Heart left ventricle (tissue), 13 donors: ENCODE measurements at regions not wholly inside any gene's neighbourhood (a gene's known extent, or its start where the extent isn't known, plus 50 kb on each side); places are given as distances from the start of the nearest gene placed in this dataset.

Source experiments
- POLR2A ChIP-seq, 2 donors: fragments of 450-650 bp; IDR thresholded peaks; one replicate each; pipeline ENCODE4 v1.6.1; 2017; ENCODE audit warnings: antibody characterized with exemption in 2 of 2, mild to moderate bottlenecking in 2 of 2, moderate library complexity in 2 of 2
- TF ChIP-seq, protein P1 (sequence below), 12 donors: fragments of 200-600 bp; sonication (generic) in 4 of 12; IDR thresholded peaks; one replicate each; pipeline versions ENCODE4 v1.5.0 to v1.8.0; 2018 to 2022; ENCODE audit warnings: antibody characterized with exemption in 12 of 12, mild to moderate bottlenecking in 5 of 12
- donor health status: ischemic (EF 13 %, LVEDD 7.1; RV severe dilation, severe dysfunction).
- donor health status: DM: no; HTN: yes; CAD: no.
- donor health status: DM: no; HTN: no; CAD: no.
- donor health status: ischemic (EF 25% LVEDD 6.9; RV normal size, moderate dysfunction).
- donor health status: ischemic (EF 25% LVEDD 5.7; RV mildly dilated, moderate dysfunction).
- donor health status: ischemic (EF 35%, LVEDD 5.7; RV mildly dilated, moderate dysfunction).
- donor health status: nonischemic (EF 11% LVEDD 7.7; RV severe dilation, severe dysfunction).
- donor health status: DM: yes; HTN: yes; CAD: no.
- donor health status: PGD.
- donor health status: ischemic (EF 29% LVEDD 5.4; RV normal size, mild dysfunction).
- donor health status: nonischemic (EF 23%, LVEDD 6.1; RV moderate dilation, normal function).

DNA sequence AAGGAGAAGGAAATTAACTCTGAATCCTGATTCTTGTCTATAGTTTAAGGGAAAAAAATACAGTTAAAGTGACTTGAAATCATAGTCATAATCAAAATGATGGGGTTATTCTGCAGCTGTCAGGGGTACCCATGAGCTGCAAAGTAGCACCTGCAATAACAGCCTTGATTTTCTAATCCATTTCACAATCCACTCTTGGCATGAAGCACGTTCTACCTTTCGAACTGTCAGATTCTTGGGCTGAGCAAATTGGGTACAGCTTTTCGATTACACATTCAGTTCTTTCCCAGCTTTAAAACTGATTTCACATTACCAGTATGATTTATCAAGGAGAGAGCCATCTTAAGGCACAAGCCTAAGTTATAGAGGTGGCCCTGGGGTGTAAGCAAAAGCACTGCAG lies 118.5 kb upstream of the DTNBP1 start:
- TF ChIP-seq POLR2A (IDR thresholded peaks at IDR 0.05), result no peak
- TF ChIP-seq, protein P1, sequence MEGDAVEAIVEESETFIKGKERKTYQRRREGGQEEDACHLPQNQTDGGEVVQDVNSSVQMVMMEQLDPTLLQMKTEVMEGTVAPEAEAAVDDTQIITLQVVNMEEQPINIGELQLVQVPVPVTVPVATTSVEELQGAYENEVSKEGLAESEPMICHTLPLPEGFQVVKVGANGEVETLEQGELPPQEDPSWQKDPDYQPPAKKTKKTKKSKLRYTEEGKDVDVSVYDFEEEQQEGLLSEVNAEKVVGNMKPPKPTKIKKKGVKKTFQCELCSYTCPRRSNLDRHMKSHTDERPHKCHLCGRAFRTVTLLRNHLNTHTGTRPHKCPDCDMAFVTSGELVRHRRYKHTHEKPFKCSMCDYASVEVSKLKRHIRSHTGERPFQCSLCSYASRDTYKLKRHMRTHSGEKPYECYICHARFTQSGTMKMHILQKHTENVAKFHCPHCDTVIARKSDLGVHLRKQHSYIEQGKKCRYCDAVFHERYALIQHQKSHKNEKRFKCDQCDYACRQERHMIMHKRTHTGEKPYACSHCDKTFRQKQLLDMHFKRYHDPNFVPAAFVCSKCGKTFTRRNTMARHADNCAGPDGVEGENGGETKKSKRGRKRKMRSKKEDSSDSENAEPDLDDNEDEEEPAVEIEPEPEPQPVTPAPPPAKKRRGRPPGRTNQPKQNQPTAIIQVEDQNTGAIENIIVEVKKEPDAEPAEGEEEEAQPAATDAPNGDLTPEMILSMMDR (IDR thresholded peaks at IDR 0.05), result no peak
